GM20000 (cell line): ENCODE measurements at regions not wholly inside any gene's neighbourhood (a gene's known extent, or its start where the extent isn't known, plus 50 kb on each side); places are given as distances from the start of the nearest gene placed in this dataset.

Experiments used
- DNase-seq: peaks from one replicate; pipeline ENCODE4 v3.0.0; 2012; ENCODE audit warnings: low spot score
- TF ChIP-seq, protein P1 (sequence below): IDR thresholded peaks from 2 replicates; pipeline ENCODE4 v1.5.1; 2012; ENCODE audit warnings: mild to moderate bottlenecking, control low read depth; ENCODE audit errors: extremely low read depth, missing control alignments

DNA sequence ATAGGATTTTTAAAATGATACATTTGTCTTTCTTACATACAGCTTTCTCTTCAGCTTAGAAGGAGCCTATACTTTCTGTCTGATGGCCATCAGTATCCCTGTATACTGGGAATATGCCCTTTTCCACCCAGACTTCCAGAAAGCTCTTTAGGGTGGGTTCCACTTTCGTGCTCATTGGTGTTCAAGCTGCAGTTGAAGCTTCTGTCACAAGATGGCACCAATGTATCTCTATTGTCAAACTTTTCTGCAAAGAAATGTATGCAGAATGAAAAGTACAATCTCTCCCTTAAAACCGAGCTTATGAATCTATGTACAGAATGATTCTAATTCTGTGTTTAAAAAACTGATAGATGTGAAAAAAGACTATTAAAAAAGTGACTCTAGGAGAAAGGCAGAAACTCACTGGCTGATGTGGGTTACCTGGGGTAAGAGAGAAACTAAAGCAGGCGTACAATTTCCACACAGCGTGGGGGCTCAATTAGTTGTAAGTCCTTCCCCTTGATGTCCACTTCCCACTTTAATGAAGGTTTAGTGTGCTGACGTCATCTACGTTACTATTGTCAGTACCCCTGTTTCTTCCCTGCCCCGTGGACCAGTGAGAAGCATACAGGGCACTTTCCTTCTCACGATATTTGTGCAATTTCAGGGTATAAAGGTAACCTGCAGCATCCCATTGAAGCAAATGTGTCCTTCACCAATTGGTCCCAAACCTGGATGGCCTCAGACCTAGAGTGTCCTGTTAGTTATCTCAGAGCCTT lies 57.3 kb upstream of the TCEAL2 start:
- no peak for DNase-seq
- TF ChIP-seq, protein P1, sequence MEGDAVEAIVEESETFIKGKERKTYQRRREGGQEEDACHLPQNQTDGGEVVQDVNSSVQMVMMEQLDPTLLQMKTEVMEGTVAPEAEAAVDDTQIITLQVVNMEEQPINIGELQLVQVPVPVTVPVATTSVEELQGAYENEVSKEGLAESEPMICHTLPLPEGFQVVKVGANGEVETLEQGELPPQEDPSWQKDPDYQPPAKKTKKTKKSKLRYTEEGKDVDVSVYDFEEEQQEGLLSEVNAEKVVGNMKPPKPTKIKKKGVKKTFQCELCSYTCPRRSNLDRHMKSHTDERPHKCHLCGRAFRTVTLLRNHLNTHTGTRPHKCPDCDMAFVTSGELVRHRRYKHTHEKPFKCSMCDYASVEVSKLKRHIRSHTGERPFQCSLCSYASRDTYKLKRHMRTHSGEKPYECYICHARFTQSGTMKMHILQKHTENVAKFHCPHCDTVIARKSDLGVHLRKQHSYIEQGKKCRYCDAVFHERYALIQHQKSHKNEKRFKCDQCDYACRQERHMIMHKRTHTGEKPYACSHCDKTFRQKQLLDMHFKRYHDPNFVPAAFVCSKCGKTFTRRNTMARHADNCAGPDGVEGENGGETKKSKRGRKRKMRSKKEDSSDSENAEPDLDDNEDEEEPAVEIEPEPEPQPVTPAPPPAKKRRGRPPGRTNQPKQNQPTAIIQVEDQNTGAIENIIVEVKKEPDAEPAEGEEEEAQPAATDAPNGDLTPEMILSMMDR = peak; percentile 14

DNA sequence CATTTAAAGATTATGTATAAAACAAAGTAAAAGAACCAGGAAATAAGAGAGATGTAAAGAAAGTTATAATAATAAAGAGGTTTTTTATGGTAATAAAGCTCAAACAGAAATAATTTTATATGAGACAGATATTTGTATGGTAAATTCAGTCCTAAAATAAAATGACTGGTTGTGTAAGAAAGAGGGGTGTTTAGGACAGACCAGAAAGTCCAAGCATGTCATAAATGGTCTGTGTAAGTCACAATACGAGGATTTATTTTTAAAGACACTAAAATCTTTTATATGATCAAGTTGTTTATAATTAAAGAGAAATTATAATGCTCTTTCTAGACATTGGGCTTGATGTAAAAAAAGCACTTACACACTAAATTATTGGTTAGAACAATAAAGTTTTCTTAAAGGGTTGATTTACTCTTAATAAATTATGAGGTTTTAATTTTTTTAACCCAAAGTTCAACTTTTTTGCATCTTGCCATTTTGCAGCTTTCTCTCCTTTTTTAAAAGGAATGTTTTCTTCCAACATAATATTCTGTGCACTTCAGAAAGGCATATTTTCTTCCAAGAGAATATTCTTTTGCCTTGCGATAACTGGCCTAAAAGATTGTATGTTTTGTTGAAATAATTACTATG lies 61.9 kb upstream of the TCEAL2 start:
- TF ChIP-seq, protein P1 = no peak
- no peak for DNase-seq

DNA sequence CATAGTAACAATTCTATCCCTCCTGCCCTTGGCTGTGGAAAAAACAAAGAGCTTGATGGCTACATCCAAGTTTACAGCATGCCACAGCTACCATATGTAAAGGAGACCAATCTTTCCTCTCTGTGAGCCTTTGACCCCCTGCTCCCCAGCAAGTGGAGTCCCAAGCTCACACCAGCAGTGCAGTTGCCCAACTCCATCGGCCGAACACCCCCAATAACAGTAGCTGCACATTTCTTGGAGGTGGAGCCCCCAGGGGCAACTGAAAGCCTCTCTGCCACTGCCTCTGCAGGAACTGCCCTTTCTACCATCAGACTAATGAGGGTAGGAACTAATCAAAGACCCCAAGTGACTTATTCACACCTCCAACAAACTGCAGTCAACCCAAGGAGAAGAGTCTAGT lies 81.0 kb upstream of the TCEAL2 start:
- TF ChIP-seq, protein P1 = no peak
- DNase-seq = no peak

DNA sequence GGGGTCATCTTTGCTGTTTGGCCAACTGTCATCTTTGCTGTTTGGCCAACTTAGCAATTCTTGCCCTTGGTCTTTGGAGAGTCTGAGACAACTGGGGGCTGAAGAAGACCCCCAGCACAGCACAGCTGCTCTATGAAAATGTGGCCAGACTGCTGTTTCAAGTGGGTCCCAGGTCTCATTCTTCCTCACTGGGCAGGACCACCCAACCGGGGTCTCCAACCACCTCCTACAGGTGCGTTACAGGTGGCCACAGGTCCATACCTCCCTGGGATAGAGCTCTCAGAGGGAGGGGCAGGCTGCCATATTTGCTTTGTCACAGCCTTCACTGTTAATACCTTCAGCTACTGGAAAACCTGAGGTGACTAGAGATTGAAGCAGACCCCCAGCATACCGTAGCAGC lies 82.1 kb upstream of the TCEAL2 start:
- TF ChIP-seq, protein P1 = no peak
- DNase-seq = no peak

DNA sequence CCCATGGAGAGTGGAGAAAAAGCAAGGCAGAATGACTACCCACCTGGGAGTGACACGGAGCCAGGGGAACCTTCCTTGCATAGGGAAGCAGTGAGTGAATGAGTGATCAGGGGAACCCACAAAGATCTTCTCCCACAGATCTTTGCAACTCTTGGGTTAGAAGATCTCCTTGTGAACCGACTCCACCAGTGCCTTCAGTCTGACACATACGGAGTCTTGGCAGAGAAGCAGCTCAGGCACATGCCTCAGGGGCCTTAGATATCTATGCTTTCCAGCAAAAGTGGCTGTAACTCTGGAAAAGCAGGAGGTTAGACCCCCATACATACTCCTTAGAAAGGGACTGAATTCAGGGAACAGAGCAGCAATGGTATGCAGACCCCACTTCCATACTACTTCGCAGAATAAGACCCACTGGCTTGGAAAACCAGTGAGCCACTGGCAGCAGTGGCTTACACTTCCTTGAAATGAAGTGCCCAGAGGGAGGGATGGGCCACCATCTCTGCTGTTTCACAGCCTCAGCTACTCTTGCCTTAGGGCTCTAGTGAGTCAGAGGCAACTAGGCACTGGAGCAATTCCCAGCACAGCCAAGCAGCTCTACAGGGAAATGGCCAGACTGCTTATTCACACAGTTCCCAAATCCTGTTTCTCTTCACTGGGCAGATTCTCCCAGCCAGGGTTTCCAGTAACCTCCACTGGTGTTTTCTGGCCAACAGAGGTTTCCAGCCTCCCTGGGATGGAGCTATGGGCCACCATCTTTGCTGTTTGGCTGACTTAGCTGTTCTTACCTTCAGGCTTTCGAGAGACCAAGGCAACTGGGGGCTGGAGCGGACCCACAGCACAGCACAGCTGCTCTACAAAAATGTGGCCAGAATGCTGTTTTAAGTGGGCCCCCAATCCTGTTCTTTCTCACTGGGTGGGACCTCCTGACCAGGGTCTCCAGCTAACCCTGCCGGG lies 82.8 kb upstream of the TCEAL2 start:
- TF ChIP-seq, protein P1 = no peak

DNA sequence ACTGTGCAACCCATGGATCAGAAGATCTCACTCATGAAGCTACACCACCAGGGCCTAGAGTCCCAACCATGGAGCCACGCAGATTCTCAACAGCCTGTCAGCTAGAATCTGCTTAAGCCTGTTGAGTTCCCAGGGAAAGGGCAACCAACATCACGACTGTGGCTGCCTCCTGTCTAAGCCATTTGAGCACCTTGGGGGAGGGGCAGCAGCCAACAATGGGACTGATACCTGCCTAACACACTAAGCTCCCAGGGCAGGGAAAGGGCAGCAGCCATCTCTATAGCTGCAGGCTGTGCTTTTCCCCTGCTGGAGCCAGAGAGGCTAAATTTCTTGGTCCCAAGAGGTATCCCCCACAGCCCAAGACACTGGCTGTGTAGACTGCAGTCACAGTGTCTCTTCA lies 96.5 kb upstream of the TCEAL2 start:
- no peak for DNase-seq
- TF ChIP-seq, protein P1 = no peak

More for the DNA sequence above, 82.8 kb upstream of the TCEAL2 start:
- DNase-seq = no peak
